Epithelial cell of esophagus (primary cell): ENCODE measurements at regions not wholly inside any gene's neighbourhood (a gene's known extent, or its start where the extent isn't known, plus 50 kb on each side); places are given as distances from the start of the nearest gene placed in this dataset.

Source experiments
- DNase-seq: peaks from one replicate; pipeline ENCODE4 v3.0.0; 2010; ENCODE audit warnings: low read depth
- H3K4me3 ChIP-seq: 2 replicates; pipeline ENCODE4 v1.5.1; 2011; ENCODE audit warnings: mild to moderate bottlenecking, low read length, control low read depth
- CTCF ChIP-seq: IDR thresholded peaks from 2 replicates; pipeline ENCODE4 v1.5.1; 2011; ENCODE audit warnings: low read depth, mild to moderate bottlenecking, low read length, control low read depth, inconsistent platforms; ENCODE audit not compliant: insufficient read depth; ENCODE audit errors: missing control alignments

- H3K4me3 ChIP-seq: no peak overlapping the region
- peak; percentile 54 for DNase-seq
- TF ChIP-seq CTCF: no peak
Measured at GRCh38 chrX:38886112-38886511, 84.9 kb downstream of the MID1IP1 start.

GRCh38 chrX:38887222-38887621, 86.0 kb downstream of the MID1IP1 start:
- no peak for TF ChIP-seq CTCF
- no peak overlapping the region for H3K4me3 ChIP-seq
- no peak for DNase-seq

GRCh38 chrX:38890326-38890725, 89.1 kb downstream of the MID1IP1 start:
- H3K4me3 ChIP-seq: no peak overlapping the region
- TF ChIP-seq CTCF: no peak
- no peak for DNase-seq

- DNase-seq: no peak
- no peak overlapping the region for H3K4me3 ChIP-seq
- no peak for TF ChIP-seq CTCF
Measured at GRCh38 chrX:38890963-38891362, 89.7 kb downstream of the MID1IP1 start.

GRCh38 chrX:38891641-38892413, 90.6 kb downstream of the MID1IP1 start:
- TF ChIP-seq CTCF: no peak
- no peak overlapping the region for H3K4me3 ChIP-seq
- peak; percentile 16 for DNase-seq

GRCh38 chrX:38893441-38893840, 92.2 kb downstream of the MID1IP1 start:
- H3K4me3 ChIP-seq: no peak overlapping the region
- no peak for TF ChIP-seq CTCF
- no peak for DNase-seq

- H3K4me3 ChIP-seq: no peak overlapping the region
- no peak for DNase-seq
- no peak for TF ChIP-seq CTCF
Measured at GRCh38 chrX:38895775-38896174, 94.5 kb downstream of the MID1IP1 start.
